ENCODE measurements at regions not wholly inside any gene's neighbourhood (a gene's known extent, or its start where the extent isn't known, plus 50 kb on each side); places are given as distances from the start of the nearest gene placed in this dataset.

- Mint-ChIP-seq H3K27me3 (ENCODE audit: low read depth) (no peaks in the 10 kb centered on the region), H3K4me1 (ENCODE audit: low read depth) (no peaks in the 10 kb centered on the region), H3K36me3 (ENCODE audit: low read depth) (no peaks in the 10 kb centered on the region), H3K4me3 (ENCODE audit: low read depth) (no peak overlapping the region), H3K27ac (no peak overlapping the region), H3K9me3 (peaks cover 6% of the 10 kb centered on the region)
- DNase-seq (ENCODE audit: low spot score) = no peak
- intact Hi-C loops (cut with micrococcal nuclease) = no loop called here
Observed at GRCh38 chr3:28901018-28901417, 379.9 kb upstream of the RBMS3 start.

GRCh38 chr3:28903171-28903601 lies 377.7 kb upstream of the RBMS3 start:
- intact Hi-C loops (cut with micrococcal nuclease) = no loop called here
- no peak for DNase-seq (ENCODE audit: low spot score)
- H3K4me3 Mint-ChIP-seq (ENCODE audit: low read depth) = no peak overlapping the region
- no peaks in the 10 kb centered on the region for H3K36me3 Mint-ChIP-seq (ENCODE audit: low read depth)
- H3K27me3 Mint-ChIP-seq (ENCODE audit: low read depth) = no peaks in the 10 kb centered on the region
- H3K4me1 Mint-ChIP-seq (ENCODE audit: low read depth) = peaks cover 5% of the 10 kb centered on the region
- peaks cover 6% of the 10 kb centered on the region for H3K9me3 Mint-ChIP-seq
- H3K27ac Mint-ChIP-seq = no peak overlapping the region

GRCh38 chr3:28905798-28906197 lies 375.1 kb upstream of the RBMS3 start:
- Mint-ChIP-seq H3K4me3 (ENCODE audit: low read depth) (no peak overlapping the region), H3K27me3 (ENCODE audit: low read depth) (no peaks in the 10 kb centered on the region), H3K9me3 (peaks cover 6% of the 10 kb centered on the region), H3K36me3 (ENCODE audit: low read depth) (no peaks in the 10 kb centered on the region), H3K27ac (no peak overlapping the region), H3K4me1 (ENCODE audit: low read depth) (peaks cover 5% of the 10 kb centered on the region)
- no peak for DNase-seq (ENCODE audit: low spot score)
- intact Hi-C loops (cut with micrococcal nuclease) = no loop called here

- intact Hi-C loops (cut with micrococcal nuclease) = loop anchor here (1.0 kb wide), 1 partner anchor 65 kb away; no protein-coding TSS in a partner anchor
- peaks cover 5% of the 10 kb centered on the region for H3K4me1 Mint-ChIP-seq (ENCODE audit: low read depth)
- DNase-seq (ENCODE audit: low spot score) = no peak
- peaks cover 1% of the 10 kb centered on the region for H3K27me3 Mint-ChIP-seq (ENCODE audit: low read depth)
- H3K4me3 Mint-ChIP-seq (ENCODE audit: low read depth) = no peak overlapping the region
- H3K27ac Mint-ChIP-seq = no peak overlapping the region
- H3K36me3 Mint-ChIP-seq (ENCODE audit: low read depth) = no peaks in the 10 kb centered on the region
- H3K9me3 Mint-ChIP-seq = peaks cover 6% of the 10 kb centered on the region
Observed at GRCh38 chr3:28906561-28907310, 374.1 kb upstream of the RBMS3 start.

- Mint-ChIP-seq H3K9me3 (peaks cover 6% of the 10 kb centered on the region), H3K27me3 (ENCODE audit: low read depth) (peaks cover 4% of the 10 kb centered on the region), H3K27ac (no peak overlapping the region), H3K4me1 (ENCODE audit: low read depth) (peaks cover 9% of the 10 kb centered on the region), H3K36me3 (ENCODE audit: low read depth) (no peaks in the 10 kb centered on the region), H3K4me3 (ENCODE audit: low read depth) (no peak overlapping the region)
- DNase-seq (ENCODE audit: low spot score) = no peak
- intact Hi-C loops (cut with micrococcal nuclease) = loop anchor here (1.0 kb wide), 1 partner anchor 66 kb away; no protein-coding TSS in a partner anchor
Observed at GRCh38 chr3:28907616-28908015, 373.3 kb upstream of the RBMS3 start.

- intact Hi-C loops (cut with micrococcal nuclease) = no loop called here
- H3K27ac Mint-ChIP-seq = no peak overlapping the region
- no peaks in the 10 kb centered on the region for H3K9me3 Mint-ChIP-seq
- peaks cover 4% of the 10 kb centered on the region for H3K27me3 Mint-ChIP-seq (ENCODE audit: low read depth)
- no peak overlapping the region for H3K4me3 Mint-ChIP-seq (ENCODE audit: low read depth)
- no peak for DNase-seq (ENCODE audit: low spot score)
- no peaks in the 10 kb centered on the region for H3K36me3 Mint-ChIP-seq (ENCODE audit: low read depth)
- H3K4me1 Mint-ChIP-seq (ENCODE audit: low read depth) = peaks cover 22% of the 10 kb centered on the region
Observed at GRCh38 chr3:28912120-28912885, 368.6 kb upstream of the RBMS3 start.

GRCh38 chr3:28915741-28916500 lies 364.9 kb upstream of the RBMS3 start:
- peaks cover 9% of the 10 kb centered on the region for H3K27me3 Mint-ChIP-seq (ENCODE audit: low read depth)
- no peak for DNase-seq (ENCODE audit: low spot score)
- no peaks in the 10 kb centered on the region for H3K36me3 Mint-ChIP-seq (ENCODE audit: low read depth)
- H3K27ac Mint-ChIP-seq = no peak overlapping the region
- no peak overlapping the region for H3K4me3 Mint-ChIP-seq (ENCODE audit: low read depth)
- intact Hi-C loops (cut with micrococcal nuclease) = loop anchor here (2.0 to 5.0 kb wide), 2 partner anchors 267 to 366 kb away; partner anchors contain the start of gene RBMS3
- H3K9me3 Mint-ChIP-seq = no peaks in the 10 kb centered on the region
- H3K4me1 Mint-ChIP-seq (ENCODE audit: low read depth) = peaks cover 20% of the 10 kb centered on the region

GRCh38 chr3:28916713-28917499 lies 364.0 kb upstream of the RBMS3 start:
- intact Hi-C loops (cut with micrococcal nuclease) = loop anchor here (2.0 to 5.0 kb wide), 2 partner anchors 266 to 365 kb away; partner anchors contain the start of gene RBMS3
- no peak for DNase-seq (ENCODE audit: low spot score)

GRCh38 chr3:28917895-28918475 lies 362.9 kb upstream of the RBMS3 start:
- H3K27me3 Mint-ChIP-seq (ENCODE audit: low read depth) = peaks cover 6% of the 10 kb centered on the region
- H3K27ac Mint-ChIP-seq = no peak overlapping the region
- peaks cover 17% of the 10 kb centered on the region for H3K4me1 Mint-ChIP-seq (ENCODE audit: low read depth)
- no peaks in the 10 kb centered on the region for H3K9me3 Mint-ChIP-seq
- no peak overlapping the region for H3K4me3 Mint-ChIP-seq (ENCODE audit: low read depth)
- no peaks in the 10 kb centered on the region for H3K36me3 Mint-ChIP-seq (ENCODE audit: low read depth)
- DNase-seq (ENCODE audit: low spot score) = no peak
- intact Hi-C loops (cut with micrococcal nuclease) = loop anchor here (2.0 to 5.0 kb wide), 2 partner anchors 265 to 364 kb away; partner anchors contain the start of gene RBMS3

More at GRCh38 chr3:28916713-28917499, 364.0 kb upstream of the RBMS3 start:
- no peaks in the 10 kb centered on the region for H3K36me3 Mint-ChIP-seq (ENCODE audit: low read depth)
- H3K27me3 Mint-ChIP-seq (ENCODE audit: low read depth) = peaks cover 8% of the 10 kb centered on the region
- H3K4me3 Mint-ChIP-seq (ENCODE audit: low read depth) = no peak overlapping the region
- no peak overlapping the region for H3K27ac Mint-ChIP-seq
- H3K4me1 Mint-ChIP-seq (ENCODE audit: low read depth) = peaks cover 20% of the 10 kb centered on the region
- H3K9me3 Mint-ChIP-seq = no peaks in the 10 kb centered on the region

- H3K4me1 Mint-ChIP-seq (ENCODE audit: low read depth) = peaks cover under 1% of the 10 kb centered on the region
- intact Hi-C loops (cut with micrococcal nuclease) = loop anchor here (5.0 kb wide), 1 partner anchor 765 kb away; no protein-coding TSS in a partner anchor
Observed at GRCh38 chr3:28922376-28922775, 358.5 kb upstream of the RBMS3 start.

GRCh38 chr3:28923994-28924393 lies 356.9 kb upstream of the RBMS3 start:
- no peaks in the 10 kb centered on the region for H3K9me3 Mint-ChIP-seq
- intact Hi-C loops (cut with micrococcal nuclease) = loop anchor here (1.0 to 5.0 kb wide), 3 partner anchors 17 to 763 kb away; no protein-coding TSS in a partner anchor
- no peak for DNase-seq (ENCODE audit: low spot score)
- H3K36me3 Mint-ChIP-seq (ENCODE audit: low read depth) = no peaks in the 10 kb centered on the region
- no peaks in the 10 kb centered on the region for H3K4me1 Mint-ChIP-seq (ENCODE audit: low read depth)
- H3K4me3 Mint-ChIP-seq (ENCODE audit: low read depth) = no peak overlapping the region
- H3K27me3 Mint-ChIP-seq (ENCODE audit: low read depth) = peaks cover 6% of the 10 kb centered on the region
- no peak overlapping the region for H3K27ac Mint-ChIP-seq

More at GRCh38 chr3:28922376-28922775, 358.5 kb upstream of the RBMS3 start:
- no peak for DNase-seq (ENCODE audit: low spot score)
- Mint-ChIP-seq H3K9me3 (no peaks in the 10 kb centered on the region), H3K4me3 (ENCODE audit: low read depth) (no peak overlapping the region), H3K36me3 (ENCODE audit: low read depth) (no peaks in the 10 kb centered on the region), H3K27ac (no peak overlapping the region), H3K27me3 (ENCODE audit: low read depth) (peaks cover 6% of the 10 kb centered on the region)

Data from activated T-helper 2 cell treated with anti-CD3 and anti-CD28 coated beads, Interferon-gamma antibody, Interleukin-2, Interleukin-4, amounts not matched to agents 10 μg/mL and 5 μg/mL and 100 μg/mL, durations not matched to agents 14 hours and 24 hours and 36 hours (primary cell).